ENCODE measurements at regions not wholly inside any gene's neighbourhood (a gene's known extent, or its start where the extent isn't known, plus 50 kb on each side); places are given as distances from the start of the nearest gene placed in this dataset.

DNA sequence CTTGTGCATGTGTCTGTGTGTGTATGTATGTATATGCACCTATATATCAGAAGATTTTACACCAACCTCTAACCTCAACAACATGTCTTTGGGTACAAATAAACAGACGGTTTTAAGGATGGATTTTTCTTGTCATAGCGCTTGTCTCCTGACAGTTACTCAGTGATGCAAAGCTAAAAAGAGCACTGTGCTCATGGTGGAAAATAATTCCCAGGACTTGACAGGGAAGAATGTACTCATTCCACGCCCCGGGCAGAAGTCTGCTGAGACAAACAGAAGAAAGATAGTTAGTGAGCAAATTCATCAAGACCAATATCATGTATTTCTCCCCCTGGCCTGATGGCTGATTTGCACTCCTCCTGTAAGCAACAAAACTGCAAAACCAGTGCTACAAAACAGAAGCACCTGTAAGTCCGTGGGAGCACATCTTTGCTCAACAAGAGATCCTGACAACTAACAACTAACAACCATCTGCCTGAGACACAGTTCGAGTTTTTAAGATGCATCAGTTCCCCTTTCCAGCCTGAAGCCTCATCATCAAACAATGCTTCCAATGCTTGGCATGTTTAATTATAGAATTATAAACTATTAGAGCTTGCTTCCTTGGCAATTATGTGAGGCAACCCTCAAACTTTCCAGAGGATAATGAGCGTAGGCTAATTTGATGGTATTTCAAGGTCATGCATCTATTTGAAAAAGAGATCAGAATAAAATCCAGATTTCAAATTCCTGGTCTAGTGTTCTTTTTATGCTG lies 812.7 kb upstream of the MIR17HG start:
- no peak for DNase-seq (ENCODE audit: low read depth)

DNA sequence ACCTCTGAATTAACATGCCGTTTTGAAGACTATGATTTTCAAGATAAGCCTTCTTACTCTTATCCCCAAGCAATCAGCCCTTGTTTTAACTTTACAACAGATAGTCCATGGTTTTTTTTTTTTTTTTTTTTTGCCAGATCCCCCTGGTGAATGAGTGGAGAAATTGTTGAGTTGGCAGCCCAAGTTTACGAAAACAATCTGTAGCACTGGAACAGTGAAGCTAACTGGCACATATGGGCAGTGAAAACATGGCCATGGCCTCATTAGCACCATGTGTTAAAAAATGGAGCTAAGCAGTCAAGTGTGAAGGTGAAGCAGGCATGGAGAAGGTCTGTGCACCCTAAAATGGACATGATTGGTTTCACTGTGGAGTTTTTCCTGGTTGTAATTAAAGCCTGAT lies 812.1 kb upstream of the MIR17HG start:
- DNase-seq (ENCODE audit: low read depth) = no peak

DNA sequence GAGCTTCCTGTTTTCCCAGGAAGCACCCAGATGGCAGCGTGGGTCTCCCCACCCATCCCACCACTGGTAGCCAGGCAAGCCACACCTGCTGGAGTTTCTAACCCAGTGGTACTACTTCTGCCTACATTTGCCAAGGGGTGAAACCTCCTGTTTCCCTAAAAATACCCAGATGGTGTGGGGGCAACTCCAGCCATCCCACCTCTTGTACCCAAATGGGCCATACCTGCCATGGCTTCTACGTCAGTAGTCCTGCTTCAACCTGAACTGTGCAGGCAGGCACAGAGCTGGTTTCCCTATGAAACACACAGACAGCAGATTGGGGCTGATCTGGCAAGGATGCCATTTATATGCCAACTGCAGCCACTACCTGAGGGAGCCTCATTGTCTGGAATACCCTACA lies 809.4 kb upstream of the MIR17HG start:
- no peak for DNase-seq (ENCODE audit: low read depth)

DNA sequence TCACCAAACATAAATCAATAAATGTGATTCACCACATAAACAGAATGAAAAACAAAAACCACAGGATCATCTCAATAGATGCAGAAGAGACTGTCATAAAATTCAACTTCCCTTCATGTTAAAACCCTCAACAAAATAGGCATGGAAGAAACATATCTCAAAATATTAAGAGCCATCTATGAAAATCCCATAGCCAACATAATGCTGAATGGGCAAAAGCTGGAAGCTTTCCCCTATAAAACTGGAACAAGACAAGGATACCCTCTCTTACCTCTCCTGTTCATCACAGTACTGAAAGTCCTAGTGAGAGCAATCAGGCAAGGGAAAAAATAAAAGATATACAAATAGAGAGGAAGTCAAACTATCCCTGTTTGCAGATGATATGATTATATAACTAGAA lies 806.1 kb upstream of the MIR17HG start:
- DNase-seq (ENCODE audit: low read depth) = no peak

DNA sequence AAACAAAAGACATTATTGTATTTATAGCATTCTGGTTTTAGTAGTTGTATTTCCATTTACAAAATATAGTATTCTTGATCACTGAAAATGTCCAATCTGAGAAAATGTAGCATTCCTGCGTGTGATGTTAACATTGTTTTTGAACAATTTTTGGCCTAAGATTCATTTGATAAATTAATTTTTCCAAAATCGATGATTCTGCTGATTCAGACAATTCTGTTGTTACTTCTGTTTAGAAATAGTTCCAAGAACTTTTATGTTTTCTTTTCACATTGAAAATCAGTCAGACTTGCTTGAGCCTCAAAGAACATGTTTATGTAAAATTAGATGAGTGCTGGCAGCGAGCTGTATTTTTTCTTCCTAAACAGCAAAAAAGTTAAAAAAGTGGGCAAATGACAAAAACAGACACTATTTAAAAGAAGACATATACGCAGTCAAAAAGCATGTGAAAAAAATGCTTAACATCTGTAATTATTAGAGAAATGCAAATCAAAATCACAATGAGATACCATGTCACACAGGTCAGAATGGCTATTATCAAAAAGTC lies 804.5 kb upstream of the MIR17HG start:
- no peak for DNase-seq (ENCODE audit: low read depth)

DNA sequence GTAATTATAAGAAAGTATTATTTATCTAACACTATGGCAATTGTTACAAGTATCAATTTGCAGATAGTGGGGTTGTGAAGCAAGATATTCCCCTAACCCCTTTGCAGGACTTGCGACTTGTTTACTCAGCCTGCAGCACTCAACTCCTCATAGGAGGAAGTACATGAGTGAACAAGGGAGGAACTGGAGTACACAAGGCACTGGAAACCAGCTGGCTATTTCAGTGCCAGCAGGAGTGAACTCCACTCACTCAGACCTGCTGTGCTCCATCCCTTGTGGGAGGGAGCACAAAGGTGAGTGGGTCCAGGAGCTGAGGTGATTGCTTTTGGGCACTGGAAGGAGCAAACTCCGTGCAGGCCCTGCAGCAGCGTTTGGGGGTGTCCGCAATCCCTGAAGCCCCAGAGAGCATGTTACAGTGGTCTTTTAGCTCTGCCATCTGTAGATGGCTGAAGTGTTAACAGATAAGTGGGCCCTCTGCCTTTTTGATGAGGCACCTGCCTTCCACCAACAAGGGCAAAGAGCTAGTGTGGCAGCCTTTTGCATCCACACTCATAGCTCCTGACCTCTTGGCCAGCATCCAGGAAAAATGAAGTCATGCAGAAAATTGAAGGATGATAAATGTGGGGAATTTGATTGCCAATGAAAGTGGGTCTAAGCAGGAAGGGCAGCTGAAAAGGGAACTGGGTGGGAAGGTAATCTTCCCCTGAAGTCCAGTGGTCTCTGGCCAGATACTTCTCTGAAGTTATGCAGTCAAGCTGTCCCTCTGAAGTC lies 802.2 kb upstream of the MIR17HG start:
- DNase-seq (ENCODE audit: low read depth) = no peak

DNA sequence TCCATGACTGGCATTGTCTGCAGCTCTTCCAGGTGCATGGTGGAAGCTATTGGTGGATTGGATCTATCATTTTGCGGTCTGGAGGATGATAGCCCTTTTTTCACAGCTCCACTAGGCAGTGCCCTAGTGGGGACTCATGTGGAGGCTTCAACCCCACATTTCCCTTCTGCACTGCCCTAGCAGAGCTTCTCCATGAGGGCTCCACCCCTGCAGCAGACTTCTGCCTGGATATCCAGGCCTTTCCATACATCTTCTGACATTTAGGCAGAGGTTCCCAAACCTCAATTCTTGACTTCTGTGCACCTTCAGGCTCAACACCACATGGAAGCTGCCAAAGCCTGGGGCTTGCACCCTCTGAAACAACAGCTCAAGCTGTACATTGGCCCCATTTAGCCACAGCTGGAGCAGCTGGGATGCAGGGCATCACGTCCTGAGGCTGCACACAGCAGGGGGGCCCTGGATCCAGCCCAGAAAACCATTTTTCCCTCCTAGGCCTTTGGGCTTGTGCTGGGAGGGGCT lies 800.2 kb upstream of the MIR17HG start:
- no peak for DNase-seq (ENCODE audit: low read depth)

DNA sequence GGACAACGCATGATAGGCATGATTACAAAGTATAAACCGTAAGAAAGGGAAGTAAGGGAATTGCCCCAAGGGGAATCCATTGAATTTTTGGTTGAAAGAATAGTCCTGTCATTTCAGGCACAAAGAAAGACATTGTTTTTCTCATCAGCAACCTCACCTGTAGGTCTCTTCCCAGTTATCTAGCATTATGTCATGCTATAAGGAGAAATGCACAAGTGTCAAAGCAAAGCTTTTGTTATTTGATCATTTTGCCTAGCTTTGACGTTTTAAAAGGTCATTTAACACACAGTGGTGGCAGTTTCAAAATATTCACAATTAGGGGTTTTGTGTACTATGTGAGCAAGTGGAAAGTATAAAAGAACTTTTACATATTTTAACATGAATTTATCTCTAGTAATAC lies 796.2 kb upstream of the MIR17HG start:
- no peak for DNase-seq (ENCODE audit: low read depth)

DNA sequence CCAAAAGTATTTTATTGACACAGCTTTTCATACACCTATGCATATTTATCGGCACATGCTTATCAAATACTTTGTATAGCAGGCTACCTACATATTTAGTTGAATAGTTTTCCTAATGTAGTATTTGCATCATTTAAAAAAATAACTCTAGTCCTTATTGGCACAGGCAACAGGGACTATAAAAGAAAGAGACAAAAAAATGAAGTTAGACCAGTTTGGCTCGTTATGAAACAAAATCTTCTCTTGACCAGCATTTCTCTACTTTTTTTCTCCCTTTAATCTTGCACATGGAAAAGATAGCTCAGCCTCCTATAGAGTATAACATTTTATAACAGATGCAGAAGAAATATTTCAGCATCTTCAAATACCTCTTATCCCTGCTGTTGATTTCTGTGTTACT lies 794.8 kb upstream of the MIR17HG start:
- no peak for DNase-seq (ENCODE audit: low read depth)

DNA sequence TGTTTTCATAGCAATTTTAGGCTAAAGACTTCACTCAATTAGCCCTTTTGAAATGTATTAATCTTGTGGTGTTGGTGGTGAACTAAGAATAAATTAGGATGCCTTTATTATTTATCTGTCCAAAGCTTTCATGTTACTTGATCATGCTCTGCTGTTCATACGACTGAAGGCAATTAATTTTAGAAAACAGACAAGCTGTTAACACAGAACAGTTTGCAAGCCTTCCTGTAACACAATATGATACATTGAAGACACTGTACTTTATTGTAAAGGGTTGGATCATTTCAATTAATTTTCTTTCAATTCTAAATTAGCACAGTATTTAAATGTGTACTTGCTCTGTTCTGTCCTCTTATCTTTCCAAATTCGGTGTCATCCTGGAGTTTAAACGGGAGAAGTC lies 794.3 kb upstream of the MIR17HG start:
- no peak for DNase-seq (ENCODE audit: low read depth)

DNA sequence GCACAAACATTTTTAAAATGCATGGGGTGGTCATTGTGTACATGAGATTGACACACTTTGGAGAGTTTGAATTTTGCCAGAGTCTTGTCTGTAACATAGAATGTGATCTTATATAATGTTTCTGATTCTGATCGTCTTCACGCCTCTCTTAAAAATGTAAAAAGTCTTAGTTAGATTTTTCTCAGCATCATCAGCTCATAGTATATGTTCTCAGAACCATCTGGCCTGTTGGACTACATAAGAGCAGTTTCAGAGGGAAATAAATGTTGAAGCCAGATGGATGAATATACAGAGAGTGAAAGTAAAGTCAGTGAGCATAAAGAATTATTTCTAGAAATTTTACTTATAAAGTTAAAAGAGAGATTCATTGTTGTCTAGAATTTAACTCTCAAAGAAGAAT lies 789.9 kb upstream of the MIR17HG start:
- DNase-seq (ENCODE audit: low read depth) = no peak

DNA sequence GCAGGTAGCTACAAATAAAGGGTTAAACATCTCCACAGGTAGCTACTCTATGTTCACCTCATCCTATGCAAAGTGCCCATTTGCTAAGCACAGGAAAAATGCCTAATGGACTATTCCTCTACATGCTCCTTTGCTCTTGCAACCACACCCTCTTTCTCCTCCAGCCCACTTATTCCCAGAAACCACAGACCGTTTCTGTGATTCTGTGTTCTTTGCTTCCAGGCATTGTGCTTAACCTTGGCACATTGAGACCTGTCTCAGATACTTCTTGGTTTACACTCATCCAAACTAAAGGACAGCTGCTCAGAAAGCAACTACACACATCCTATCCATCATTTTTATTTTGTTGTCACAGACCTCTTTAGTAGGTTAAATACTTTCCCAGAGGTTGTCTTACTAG lies 785.0 kb upstream of the MIR17HG start:
- no peak for DNase-seq (ENCODE audit: low read depth)

DNA sequence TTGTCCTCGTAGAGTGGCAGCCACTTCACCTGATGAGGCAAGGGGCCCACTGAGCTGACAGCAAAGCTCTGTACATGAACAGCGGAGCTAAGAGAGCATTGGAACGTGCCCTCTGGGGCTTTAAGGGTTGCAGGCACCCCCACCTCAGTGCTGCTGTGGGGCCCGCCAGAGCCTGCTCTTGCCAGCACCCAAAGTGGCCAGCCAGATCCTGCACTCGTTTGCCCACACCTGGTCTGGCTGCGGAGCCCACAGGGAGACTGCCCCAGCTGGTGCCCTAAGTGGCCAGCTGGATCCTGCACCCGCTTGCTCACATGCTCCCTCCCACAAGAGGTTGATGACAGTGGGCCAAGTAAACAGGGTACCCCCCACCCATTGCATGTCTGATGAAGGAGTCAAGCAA lies 783.4 kb upstream of the MIR17HG start:
- DNase-seq (ENCODE audit: low read depth) = no peak

DNA sequence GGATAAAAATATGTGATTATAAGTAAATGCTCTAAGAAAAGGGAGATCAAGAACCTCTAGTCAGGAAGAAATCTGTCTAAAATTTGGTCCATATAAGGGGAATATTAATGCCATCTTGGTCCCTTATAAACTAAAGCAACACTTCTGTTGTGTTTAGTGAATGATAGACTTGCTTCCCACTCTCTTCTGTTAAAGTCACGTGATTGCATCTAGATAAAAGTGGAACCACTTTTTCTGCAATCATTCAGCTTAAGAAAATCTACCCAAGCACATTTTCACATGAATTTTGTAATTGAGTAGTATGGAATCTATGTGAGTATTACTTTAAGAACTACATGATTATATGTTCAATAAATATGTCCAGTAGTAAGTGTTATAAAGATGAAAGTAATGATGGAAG lies 782.9 kb upstream of the MIR17HG start:
- no peak for DNase-seq (ENCODE audit: low read depth)

DNA sequence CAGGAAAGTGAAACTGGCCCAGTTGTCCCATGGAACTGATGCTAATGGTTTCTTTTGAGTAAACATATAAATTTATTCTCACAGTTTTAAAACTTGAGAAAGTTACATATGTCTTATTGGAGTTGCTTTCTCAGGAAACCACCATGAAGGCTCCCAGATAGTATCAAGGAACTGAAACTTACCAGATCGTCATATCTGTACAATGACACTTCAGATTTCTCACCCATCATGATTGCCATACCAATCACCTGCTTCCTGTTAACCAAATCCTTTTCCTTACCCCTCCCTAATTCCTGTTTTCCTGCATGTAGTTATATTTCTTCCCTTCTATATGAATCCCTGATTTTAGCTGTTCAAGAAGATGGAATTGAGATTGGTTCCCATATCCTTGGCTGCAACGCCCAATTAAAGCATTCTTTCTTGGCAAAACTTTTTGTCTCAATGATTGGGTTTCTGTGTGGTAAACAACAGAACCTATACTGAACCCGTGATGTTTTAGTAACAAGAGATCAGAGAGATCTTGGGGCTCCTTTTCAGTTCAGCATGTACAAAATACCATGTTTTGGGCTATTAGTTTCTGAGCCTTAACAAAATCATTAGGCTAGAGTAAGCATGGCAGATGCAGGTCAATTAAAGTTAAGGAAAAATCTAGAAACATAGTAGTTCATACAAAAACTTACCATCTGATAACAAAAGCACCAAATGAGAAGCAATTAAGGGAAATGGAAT lies 781.3 kb upstream of the MIR17HG start:
- no peak for DNase-seq (ENCODE audit: low read depth)

DNA sequence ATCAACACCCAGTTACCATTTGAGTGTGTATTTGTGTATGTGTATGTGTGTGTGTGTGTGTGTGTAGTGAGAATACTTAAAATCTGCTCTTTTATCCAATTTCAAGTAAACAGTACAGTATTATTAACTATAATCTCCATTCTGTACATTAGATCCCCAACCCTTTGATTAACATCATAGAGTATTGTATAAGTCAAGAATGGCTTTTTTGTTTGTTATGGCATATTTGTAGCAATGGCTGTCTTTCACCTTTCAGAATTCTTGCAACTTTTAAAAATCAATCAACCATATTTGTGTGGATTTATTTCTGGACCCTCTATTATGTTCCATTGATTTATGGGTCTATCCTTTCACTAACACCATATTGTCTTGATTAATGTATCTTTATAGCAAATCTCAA lies 779.3 kb upstream of the MIR17HG start:
- DNase-seq (ENCODE audit: low read depth) = no peak

DNA sequence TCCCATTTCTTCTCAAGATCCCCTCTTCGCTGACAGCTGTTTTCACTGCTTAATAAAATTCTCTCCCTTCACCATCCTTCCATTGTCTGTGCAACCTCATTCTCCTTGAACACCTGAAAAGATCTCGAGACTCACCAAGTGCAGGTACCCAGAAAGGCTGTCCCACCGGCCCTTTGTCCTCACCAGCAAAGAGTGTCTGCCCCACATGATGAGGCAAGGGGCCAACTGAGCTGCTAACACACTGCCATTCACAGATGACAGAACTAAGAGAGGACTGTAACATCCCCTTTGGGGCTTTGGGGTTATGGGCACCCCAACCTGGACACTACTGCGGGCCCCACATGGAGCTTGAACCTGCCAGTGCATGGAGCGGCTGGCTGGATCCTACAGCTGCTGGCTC lies 771.4 kb upstream of the MIR17HG start:
- no peak for DNase-seq (ENCODE audit: low read depth)

DNA sequence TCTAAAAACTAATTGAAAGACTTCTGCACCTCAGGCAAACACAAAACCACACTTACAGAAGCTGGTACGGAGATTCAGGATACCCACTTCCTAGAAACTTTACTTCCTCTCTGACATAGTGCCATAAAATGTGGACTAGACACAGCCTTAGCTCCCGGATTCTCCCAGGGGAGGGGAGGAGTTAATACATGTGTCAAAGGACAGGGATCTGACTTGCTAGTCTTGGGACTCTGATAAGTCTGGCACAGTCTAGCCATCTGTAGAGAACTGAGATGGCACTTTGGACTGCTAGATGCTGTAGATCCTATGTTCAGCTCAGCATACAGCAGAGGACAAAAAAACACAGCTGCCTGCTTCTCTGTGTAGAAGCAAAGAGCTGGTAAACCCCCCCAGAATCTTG lies 769.8 kb upstream of the MIR17HG start:
- no peak for DNase-seq (ENCODE audit: low read depth)

DNA sequence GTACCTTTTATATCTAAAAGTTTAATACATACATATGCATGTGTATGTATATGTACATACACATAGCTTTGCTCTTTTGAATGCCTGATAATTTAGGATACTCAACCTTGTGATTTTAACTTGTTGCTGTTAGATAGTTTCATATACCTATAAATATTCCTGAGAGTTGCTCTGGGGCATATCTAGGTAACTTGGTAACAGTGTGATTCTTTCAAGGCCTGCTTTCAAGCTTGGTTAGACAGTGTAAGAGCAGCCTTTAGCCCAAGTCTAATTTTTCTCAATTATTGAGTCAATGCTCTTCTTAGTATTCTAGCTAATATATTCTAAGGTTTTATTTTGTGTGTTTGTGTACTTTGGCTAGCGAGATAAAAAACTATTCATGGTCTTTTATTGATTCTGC lies 762.1 kb upstream of the MIR17HG start:
- no peak for DNase-seq (ENCODE audit: low read depth)

DNA sequence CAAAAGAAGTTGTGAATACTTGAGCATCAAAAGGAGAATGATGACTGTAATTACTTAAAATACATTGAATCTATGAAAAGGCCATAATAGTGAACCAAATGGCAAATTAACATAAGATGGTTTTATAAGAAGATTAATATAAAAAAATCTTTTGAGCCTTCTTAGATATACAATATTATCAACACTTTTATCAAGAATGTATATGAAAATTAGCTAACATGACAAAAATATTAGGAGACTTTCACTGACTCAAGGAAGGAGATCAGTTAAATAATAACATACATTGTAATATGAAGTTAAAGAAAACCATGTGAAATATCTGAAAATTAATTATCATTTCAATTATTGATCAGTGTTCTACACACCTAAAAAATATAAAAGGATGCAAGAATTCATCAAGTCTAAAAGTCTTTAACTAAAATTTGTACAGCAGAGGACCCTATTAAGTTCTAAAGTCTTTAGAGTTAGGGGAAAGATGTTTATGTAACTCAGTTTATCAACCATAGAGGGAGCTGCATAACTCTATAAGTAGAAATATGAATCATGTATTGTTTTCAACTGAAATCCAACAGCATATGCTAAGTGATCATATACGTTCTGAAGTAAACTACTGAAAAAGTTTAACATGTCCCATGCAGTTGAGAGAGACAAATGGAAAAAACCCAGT lies 756.1 kb upstream of the MIR17HG start:
- no peak for DNase-seq (ENCODE audit: low read depth)

DNA sequence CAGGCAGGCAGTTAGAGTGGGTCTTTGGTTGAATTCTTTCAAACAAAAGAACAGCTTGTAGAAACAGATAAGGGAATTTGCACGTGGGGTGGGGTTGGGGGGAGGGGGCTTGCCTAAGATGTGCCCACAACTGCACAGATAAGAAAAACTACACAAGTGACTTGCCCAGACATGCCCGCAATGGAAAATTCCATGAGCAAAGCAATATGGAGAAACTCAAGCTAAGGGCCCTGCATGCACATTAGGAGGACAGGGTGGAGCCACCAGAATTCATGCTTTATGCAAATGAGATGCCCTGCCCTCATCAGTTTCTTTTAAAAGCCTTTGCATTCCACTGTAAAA lies 755.6 kb upstream of the MIR17HG start:
- DNase-seq (ENCODE audit: low read depth) = no peak

DNA sequence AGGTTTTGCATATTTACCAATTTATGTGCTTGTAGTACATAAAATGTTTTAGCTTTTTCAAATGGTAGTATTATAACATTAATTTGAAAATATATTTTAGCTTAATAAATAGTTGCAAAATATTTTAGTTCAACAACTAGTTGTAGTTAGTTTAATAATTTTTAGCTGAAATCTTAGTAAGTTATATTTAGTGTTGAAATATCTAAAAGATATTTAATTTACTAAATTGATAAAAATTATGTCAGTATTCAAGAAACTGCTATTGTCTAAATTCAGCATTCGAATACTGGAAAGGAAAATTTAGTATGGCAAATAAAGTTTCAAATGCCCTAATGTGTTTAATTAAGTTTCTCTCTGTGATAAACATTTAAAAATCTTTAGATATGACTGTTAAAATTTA lies 754.5 kb upstream of the MIR17HG start:
- no peak for DNase-seq (ENCODE audit: low read depth)

Data from stimulated activated CD4-positive, alpha-beta T cell treated with anti-CD3 and anti-CD28 coated beads, Interleukin-2, amount 100 ng/mL, for 4 hours (primary cell).